ENCODE measurements at regions not wholly inside any gene's neighbourhood (a gene's known extent, or its start where the extent isn't known, plus 50 kb on each side); places are given as distances from the start of the nearest gene placed in this dataset.

- no peaks in the 10 kb centered on the region for H3K79me2 ChIP-seq (ENCODE audit: control insufficient read depth in 1 of 2, insufficient read depth in 2 of 2, low read length in 2 of 2)
- DNase-seq (ENCODE audit: low read depth in 1 of 2, low spot score in 2 of 2): no peak
- no peak overlapping the region for H4K8ac ChIP-seq (ENCODE audit: extremely low read depth, insufficient read depth, low read length)
- no peak for TF ChIP-seq HDAC2 (IDR thresholded peaks at IDR 0.05; ENCODE audit: borderline replicate concordance in 1 of 2, low read depth in 2 of 2, low read length in 2 of 2)
Measured at GRCh38 chr6:91710342-91710741, 1123.5 kb upstream of the MAP3K7 start.

More at GRCh38 chr6:91710342-91710741, 1123.5 kb upstream of the MAP3K7 start:
- Histone ChIP-seq H2BK5ac (ENCODE audit: low read depth, low read length) (no peak overlapping the region), H3K4me3 (ENCODE audit: extremely low read depth in 1 of 4, insufficient read depth in 2 of 4, low read depth in 3 of 4, low read length in 4 of 4) (no peak overlapping the region), H3K4ac (replicated peaks; ENCODE audit: insufficient read length, low read depth, low read length) (no peak overlapping the region), H3K9me3 (ENCODE audit: insufficient read depth in 2 of 2, low read depth in 1 of 2, low read length in 1 of 2) (no peaks in the 10 kb centered on the region), H3K36me3 (ENCODE audit: control insufficient read depth in 2 of 4, insufficient read depth in 4 of 4, low read length in 3 of 4) (no peaks in the 10 kb centered on the region), H2BK120ac (replicated peaks; ENCODE audit: low read depth, low read length) (no peak overlapping the region), H2AFZ (ENCODE audit: low read length) (no peak overlapping the region), H3K23me2 (ENCODE audit: low read depth, low read length) (no peaks in the 10 kb centered on the region), H2AK5ac (ENCODE audit: low read depth, low read length) (no peak overlapping the region), H3K23ac (ENCODE audit: insufficient read length) (no peak overlapping the region), H2BK12ac (ENCODE audit: low read depth, low read length) (no peak overlapping the region), H3K4me2 (ENCODE audit: insufficient read depth in 1 of 2, low read depth in 2 of 2, low read length in 2 of 2) (no peak overlapping the region), H2BK15ac (ENCODE audit: low read length) (no peak overlapping the region), H3K56ac (replicated peaks; ENCODE audit: insufficient read length, low read depth, low read length) (no peak overlapping the region), H3K14ac (ENCODE audit: insufficient read length) (no peak overlapping the region), H4K5ac (ENCODE audit: insufficient read length, low read depth, low read length) (no peak overlapping the region), H3K79me1 (ENCODE audit: low read depth, low read length) (no peaks in the 10 kb centered on the region), H3K27ac (ENCODE audit: low read depth, low read length) (no peak overlapping the region), H3K27me3 (replicated peaks in 1 of 4; ENCODE audit: control insufficient read depth in 3 of 4, extremely low read depth in 1 of 4, insufficient read depth in 3 of 4, low read length in 3 of 4) (no peaks in the 10 kb centered on the region), H4K91ac (replicated peaks; ENCODE audit: insufficient read length, low read length) (no peak overlapping the region), H3K18ac (ENCODE audit: extremely low read depth, low read length) (no peak overlapping the region), H3K9ac (replicated peaks in 1 of 4; ENCODE audit: extremely low read depth in 1 of 4, low read depth in 3 of 4, low read length in 3 of 4) (no peak overlapping the region), H4K20me1 (replicated peaks in 1 of 2; ENCODE audit: control insufficient read depth in 1 of 2, insufficient read depth in 2 of 2, low read length in 2 of 2) (no peaks in the 10 kb centered on the region), H2BK20ac (ENCODE audit: low read length) (no peak overlapping the region), H3K4me1 (replicated peaks in 1 of 4; ENCODE audit: control insufficient read depth in 3 of 4, insufficient read depth in 4 of 4, low read length in 3 of 4) (no peaks in the 10 kb centered on the region)
- 87% methylated on average over 2 of the region's 2 CpGs; no CpG with 5 or more reads in 1 of the 2 experiments for WGBS, 2 experiments (ENCODE audit: extremely low coverage in 1 of 2, insufficient coverage in 1 of 2, insufficient read length in 1 of 2, insufficient replicate concordance in 2 of 2, low coverage in 1 of 2, low lambda C conversion rate in 2 of 2, missing lambda C conversion rate in 1 of 2)
- FAIRE-seq: no peak
- ChIA-PET CTCF (ENCODE audit: partially characterized antibody) (no interaction called here), POLR2A (ENCODE audit: partially characterized antibody) (no interaction called here)

Data from H1 (cell line).